Fibroblast of lung (primary cell): ENCODE measurements at regions not wholly inside any gene's neighbourhood (a gene's known extent, or its start where the extent isn't known, plus 50 kb on each side); places are given as distances from the start of the nearest gene placed in this dataset.

Experiments
- DNase-seq, 2 donors: peaks; one replicate each; pipeline versions ENCODE4 v3.0.0 to v3.0.0-alpha.2; 2010; ENCODE audit warnings: low read depth in 2 of 2
- H2AFZ ChIP-seq: 2 replicates; pipeline ENCODE4 v1.5.1; 2012; ENCODE audit warnings: low read length, control low read depth, inconsistent platforms
- H3K27ac ChIP-seq: 2 replicates; pipeline ENCODE4 v1.5.1; 2011; ENCODE audit warnings: low read length, control low read depth; ENCODE audit not compliant: insufficient read depth
- H3K27me3 ChIP-seq: 2 replicates; pipeline ENCODE4 v1.5.1; 2011; ENCODE audit warnings: mild to moderate bottlenecking, low read length; ENCODE audit not compliant: control insufficient read depth, insufficient read depth
- H3K36me3 ChIP-seq: 2 replicates; pipeline ENCODE4 v1.5.1; 2011; ENCODE audit warnings: low read length; ENCODE audit not compliant: control insufficient read depth, insufficient read depth
- H3K4me1 ChIP-seq: 2 replicates; pipeline ENCODE4 v1.5.1; 2011; ENCODE audit warnings: low read length; ENCODE audit not compliant: control insufficient read depth, insufficient read depth; ENCODE audit errors: extremely low read depth
- H3K4me2 ChIP-seq: 2 replicates; pipeline ENCODE4 v1.5.1; 2011; ENCODE audit warnings: low read length, control low read depth; ENCODE audit not compliant: insufficient read depth; ENCODE audit errors: extremely low read depth
- H3K4me3 ChIP-seq, 4 experiments: fragments of 200-600 bp in 1 of 4; sonication (generic) in 1 of 4; replicated peaks in 1 of 4; 2 replicates each; pipeline ENCODE4 v1.5.1; 2011 to 2016; ENCODE audit warnings: low read length in 4 of 4, low read depth in 3 of 4, mild to moderate bottlenecking in 3 of 4, control low read depth in 2 of 4, inconsistent platforms in 1 of 4, mixed read lengths in 1 of 4; ENCODE audit not compliant: insufficient read depth in 1 of 4; ENCODE audit errors: control extremely low read depth in 1 of 4
- H3K79me2 ChIP-seq: 2 replicates; pipeline ENCODE4 v1.5.1; 2012; ENCODE audit warnings: mild to moderate bottlenecking, low read length, inconsistent platforms; ENCODE audit not compliant: control insufficient read depth, insufficient read depth
- H3K9ac ChIP-seq: 2 replicates; pipeline ENCODE4 v1.5.1; 2011; ENCODE audit warnings: mild to moderate bottlenecking, low read length, control low read depth; ENCODE audit not compliant: insufficient read depth
- H3K9me3 ChIP-seq: 2 replicates; pipeline ENCODE4 v1.5.1; 2012; ENCODE audit warnings: low read depth, low read length; ENCODE audit not compliant: control insufficient read depth, insufficient read depth
- H4K20me1 ChIP-seq: 2 replicates; pipeline ENCODE4 v1.5.1; 2011; ENCODE audit warnings: low read length; ENCODE audit not compliant: control insufficient read depth, insufficient read depth; ENCODE audit errors: extremely low read depth
- CTCF ChIP-seq, 2 donors: IDR thresholded peaks in 1 of 2; conservative IDR thresholded peaks in 1 of 2; 1 replicate in 1 of 2; 2 replicates in 1 of 2; pipeline ENCODE4 v1.5.1; 2011 to 2012; ENCODE audit warnings: low read length in 2 of 2, control low read depth in 1 of 2, inconsistent platforms in 1 of 2, low read depth in 1 of 2, mild to moderate bottlenecking in 1 of 2
- EZH2 ChIP-seq: IDR thresholded peaks from 2 replicates; pipeline ENCODE4 v1.5.1; 2012; ENCODE audit warnings: low read length, control low read depth, mild to moderate bottlenecking; ENCODE audit errors: missing control alignments

DNA sequence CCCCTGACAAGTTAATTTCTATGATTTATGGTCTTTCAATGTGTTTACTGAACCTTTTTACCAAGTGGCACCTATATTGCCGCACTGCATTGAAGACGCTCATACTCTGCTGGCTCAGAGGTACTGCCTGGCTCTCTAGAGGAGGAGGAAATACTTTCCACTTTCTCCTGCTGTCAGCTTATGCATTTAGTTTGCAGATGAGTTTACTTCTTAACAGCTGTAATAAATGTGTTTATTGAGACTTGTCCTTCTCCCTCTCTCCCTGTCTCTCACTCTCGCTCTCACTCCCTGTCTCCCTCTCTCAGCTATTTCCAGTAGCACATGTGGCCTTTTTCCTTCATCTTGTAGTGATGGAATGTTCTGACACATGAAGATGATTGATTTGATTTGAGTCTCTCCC, 60.3 kb upstream of the SPATA13 start:
- TF ChIP-seq CTCF (conservative IDR thresholded peaks at IDR 0.05 in 1 of 2, IDR thresholded peaks at IDR 0.05 in 1 of 2; ENCODE audit: low read depth in 1 of 2, low read length in 2 of 2) (no peak), EZH2 (no peak)
- Histone ChIP-seq H2AFZ (no peak overlapping the region), H3K27ac (no peak overlapping the region), H3K27me3 (no peaks in the 10 kb centered on the region), H3K79me2 (no peaks in the 10 kb centered on the region), H3K9me3 (no peaks in the 10 kb centered on the region), H3K9ac (no peak overlapping the region), H3K4me2 (no peak overlapping the region), H3K36me3 (no peaks in the 10 kb centered on the region), H4K20me1 (no peaks in the 10 kb centered on the region), H3K4me3 (no peak overlapping the region), H3K4me1 (no peaks in the 10 kb centered on the region)
- DNase-seq, result no peak

GRCh38 chr13:24103782-24104372, 56.6 kb upstream of the SPATA13 start:
- no peak overlapping the region for H3K27ac ChIP-seq
- H3K27me3 ChIP-seq, result no peaks in the 10 kb centered on the region
- no peak overlapping the region for H2AFZ ChIP-seq
- no peaks in the 10 kb centered on the region for H3K79me2 ChIP-seq
- no peak overlapping the region for H3K4me3 ChIP-seq
- no peak overlapping the region for H3K9ac ChIP-seq
- H4K20me1 ChIP-seq, result no peaks in the 10 kb centered on the region
- H3K36me3 ChIP-seq, result no peaks in the 10 kb centered on the region
- H3K4me1 ChIP-seq, result no peaks in the 10 kb centered on the region
- H3K9me3 ChIP-seq, result no peaks in the 10 kb centered on the region
- TF ChIP-seq CTCF (conservative IDR thresholded peaks at IDR 0.05 in 1 of 2, IDR thresholded peaks at IDR 0.05 in 1 of 2; ENCODE audit: low read depth in 1 of 2, low read length in 2 of 2) (no peak), EZH2 (no peak)
- peak in 1 of 2 donors; percentile 6 for DNase-seq
- no peak overlapping the region for H3K4me2 ChIP-seq

DNA sequence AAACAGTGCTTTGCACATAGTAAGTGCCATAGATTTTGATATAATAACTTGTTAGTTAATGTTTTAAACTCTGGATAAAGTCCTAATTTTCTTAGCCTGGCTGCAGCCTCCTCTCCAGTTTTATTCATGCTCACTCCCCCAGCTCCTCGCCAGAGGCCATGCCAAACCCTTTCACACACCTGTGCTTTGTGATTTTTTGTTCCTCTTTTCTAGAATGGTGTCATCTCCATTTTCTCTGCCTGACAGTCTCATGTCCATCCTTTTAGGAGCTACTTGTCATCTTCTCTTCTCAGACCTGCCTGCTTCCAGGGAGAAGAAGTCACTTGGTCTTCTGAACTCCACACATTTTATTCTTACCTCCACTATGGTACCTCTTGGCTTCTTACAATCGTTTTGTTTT, 55.8 kb upstream of the SPATA13 start:
- Histone ChIP-seq H3K4me1 (no peaks in the 10 kb centered on the region), H4K20me1 (no peaks in the 10 kb centered on the region), H3K27ac (no peak overlapping the region), H3K36me3 (no peaks in the 10 kb centered on the region), H3K9ac (no peak overlapping the region), H3K9me3 (no peaks in the 10 kb centered on the region), H2AFZ (no peak overlapping the region), H3K79me2 (no peaks in the 10 kb centered on the region), H3K27me3 (no peaks in the 10 kb centered on the region), H3K4me3 (no peak overlapping the region), H3K4me2 (no peak overlapping the region)
- no peak for DNase-seq
- TF ChIP-seq CTCF (conservative IDR thresholded peaks at IDR 0.05 in 1 of 2, IDR thresholded peaks at IDR 0.05 in 1 of 2; ENCODE audit: low read depth in 1 of 2, low read length in 2 of 2) (no peak), EZH2 (no peak)
